Middle frontal gyrus (tissue), 1 donor: ENCODE measurements at regions not wholly inside any gene's neighbourhood (a gene's known extent, or its start where the extent isn't known, plus 50 kb on each side); places are given as distances from the start of the nearest gene placed in this dataset.

Experiments
- DNase-seq: peaks from one replicate; pipeline ENCODE4 v3.0.0-alpha.2; 2015; ENCODE audit warnings: low spot score; ENCODE audit errors: extremely low spot score

DNA sequence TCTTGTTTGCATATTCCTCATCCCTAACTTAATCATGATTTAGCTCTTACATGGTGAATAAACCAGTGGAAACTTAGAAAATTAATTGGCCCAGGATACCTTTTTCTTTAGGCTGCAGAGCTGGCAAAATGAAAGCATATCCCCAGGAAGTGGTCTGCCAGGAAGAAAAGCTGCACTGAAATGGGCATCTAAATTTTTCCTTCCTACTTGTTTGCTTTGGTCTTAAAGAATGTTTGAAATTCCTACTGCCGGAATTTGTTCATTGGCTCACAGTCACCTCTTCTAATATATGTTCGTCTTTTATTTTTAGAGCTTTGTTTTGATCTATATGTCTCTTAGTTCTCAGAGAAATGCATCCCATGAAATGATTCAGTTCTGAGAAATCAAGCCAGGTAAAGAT, 113.2 kb upstream of the ELL2 start:
- no peak for DNase-seq

DNA sequence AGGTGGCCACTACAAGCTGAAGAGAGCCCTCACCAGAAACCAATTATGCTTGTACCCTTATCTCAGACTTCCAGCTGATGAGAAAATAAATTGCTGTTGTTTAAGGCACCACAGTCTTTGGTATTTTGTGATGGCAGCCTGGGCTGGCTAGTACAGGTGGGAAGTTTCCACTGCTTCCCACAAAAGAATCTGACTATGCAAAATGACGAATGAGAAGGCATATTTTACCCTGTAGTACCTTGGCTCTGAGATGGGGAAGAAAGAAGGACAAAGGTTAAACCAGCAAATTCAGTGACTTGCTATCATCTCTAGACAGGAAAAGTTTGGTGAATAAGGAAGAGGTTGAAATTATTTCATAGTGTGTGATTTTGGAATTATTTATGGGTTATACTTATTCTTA, 112.8 kb upstream of the ELL2 start:
- DNase-seq: no peak

DNA sequence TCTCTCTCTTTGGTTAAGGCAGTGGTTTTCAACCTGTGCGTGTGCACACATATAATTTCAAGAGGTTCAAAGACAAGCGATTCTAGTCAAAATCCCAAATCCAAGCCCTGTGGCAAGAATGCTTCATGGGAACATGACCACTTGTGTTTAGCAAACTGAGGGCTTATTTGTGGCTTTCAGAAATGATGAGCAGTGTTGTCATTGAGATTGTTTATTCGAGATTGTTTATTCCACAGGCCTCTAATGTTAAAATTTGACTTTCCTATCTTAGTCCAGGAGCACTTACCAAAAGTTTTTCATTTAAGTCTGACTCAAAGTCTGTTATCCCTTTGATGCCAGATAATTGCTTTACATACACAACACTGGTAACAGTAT, 111.1 kb upstream of the ELL2 start:
- DNase-seq: no peak

DNA sequence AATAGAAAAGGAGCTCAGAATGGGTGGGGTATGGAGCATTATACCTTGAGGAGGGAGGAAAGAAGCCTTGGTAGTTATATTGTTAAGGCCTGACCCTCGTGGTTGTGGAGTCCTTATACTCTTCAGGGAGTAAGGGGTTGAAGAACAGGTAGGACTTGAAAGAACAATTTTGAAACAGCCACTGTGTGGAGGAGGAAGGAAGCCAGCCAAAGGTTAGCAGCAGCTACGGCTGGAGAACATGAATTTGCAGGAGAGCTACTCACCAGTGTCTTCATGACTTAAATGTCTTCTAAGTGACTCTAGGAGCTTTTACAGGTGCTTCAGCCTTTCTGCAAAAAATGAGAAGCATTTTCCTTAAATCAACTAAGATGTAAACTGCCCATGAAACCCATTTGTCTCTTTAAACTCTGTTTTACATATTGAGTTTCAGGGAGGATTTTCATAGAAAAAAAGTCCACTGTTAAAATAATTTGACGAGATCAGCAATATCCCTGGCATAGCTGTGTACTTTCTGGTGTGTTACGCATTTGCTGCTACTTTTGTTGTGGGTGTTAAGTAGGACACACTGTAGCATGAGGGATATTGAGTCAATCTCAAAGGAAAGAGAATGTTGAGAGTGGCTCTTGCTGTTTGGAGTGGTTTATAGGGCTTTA, 110.6 kb upstream of the ELL2 start:
- no peak for DNase-seq

DNA sequence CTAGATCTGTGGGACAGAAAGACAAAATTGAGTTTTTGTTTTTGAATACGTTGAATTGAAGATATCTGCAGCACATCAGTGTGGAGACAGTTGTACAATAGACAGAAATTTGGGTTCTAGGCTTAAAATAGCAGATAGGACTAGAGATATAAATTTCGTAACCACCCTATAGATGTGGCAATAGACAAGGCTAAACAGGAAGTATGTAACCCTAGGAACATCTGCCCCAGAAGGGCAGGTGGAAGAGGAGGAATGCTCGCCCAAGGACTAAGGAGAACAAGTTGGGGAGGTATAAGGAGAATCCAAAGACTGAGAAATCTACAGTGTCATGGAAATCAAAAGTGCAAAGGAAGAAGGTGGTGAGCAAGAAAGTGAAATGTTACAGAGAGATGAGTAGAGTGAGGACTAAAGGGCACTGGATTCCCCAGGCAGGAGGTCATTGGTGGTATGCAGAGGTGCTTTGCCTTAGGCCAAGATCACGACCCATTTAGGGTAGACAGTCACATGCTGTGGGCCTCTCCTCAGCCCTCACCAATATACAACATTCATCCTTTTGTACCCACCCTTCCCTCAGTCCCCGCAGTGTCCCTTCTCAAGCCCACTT, 109.1 kb upstream of the ELL2 start:
- no peak for DNase-seq

DNA sequence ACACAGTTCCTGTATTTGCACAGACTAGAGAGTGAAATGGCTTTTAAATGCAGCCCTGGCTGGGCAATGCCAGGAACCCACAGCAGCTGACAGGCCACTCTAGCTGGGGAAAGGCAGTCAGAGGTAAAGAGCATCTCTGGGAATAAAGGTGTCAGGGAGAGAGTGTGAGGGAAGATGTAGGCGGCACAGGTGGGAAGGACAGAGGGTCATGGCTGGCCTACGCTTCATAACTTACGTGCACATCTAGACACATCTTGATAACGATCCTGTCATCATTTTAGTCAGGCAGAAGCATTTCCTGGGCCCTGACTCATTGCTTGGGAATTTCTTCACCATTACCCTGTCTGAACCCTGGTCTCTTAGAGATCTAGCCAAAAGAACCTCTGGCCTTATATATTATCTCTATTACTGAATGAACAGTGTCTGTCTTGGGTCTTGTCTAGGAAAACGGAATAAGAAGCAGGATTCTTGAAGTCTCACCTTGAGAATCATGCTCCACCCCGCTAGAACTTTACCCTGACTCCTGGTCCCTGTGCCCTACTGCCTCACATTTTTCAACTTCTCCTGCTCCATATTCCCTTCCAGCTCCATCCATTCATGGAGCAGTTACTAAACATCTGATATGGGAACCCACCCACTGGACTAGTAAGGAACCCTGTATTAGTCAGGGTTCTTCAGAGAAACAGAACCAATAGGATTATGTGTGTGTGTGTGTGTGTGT, 106.4 kb upstream of the ELL2 start:
- DNase-seq: no peak

DNA sequence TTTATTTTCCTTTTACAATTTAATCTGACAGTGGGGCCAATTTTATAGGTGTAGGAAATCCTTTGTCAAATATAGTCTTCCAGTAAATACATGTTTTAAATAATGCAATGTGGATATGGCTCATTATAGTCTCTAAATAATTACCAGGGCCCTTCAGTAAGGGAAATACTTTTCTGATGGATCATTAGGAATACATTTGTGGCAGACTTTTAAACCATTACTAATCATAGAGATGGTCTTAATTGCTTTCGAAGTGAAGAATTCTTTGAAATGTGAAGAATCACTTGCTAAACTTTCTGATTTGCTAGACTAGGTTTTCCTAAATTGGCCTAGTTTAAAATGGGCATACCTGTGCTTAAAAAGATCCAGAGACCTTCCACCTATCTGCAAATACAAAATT, 105.6 kb upstream of the ELL2 start:
- DNase-seq: no peak

DNA sequence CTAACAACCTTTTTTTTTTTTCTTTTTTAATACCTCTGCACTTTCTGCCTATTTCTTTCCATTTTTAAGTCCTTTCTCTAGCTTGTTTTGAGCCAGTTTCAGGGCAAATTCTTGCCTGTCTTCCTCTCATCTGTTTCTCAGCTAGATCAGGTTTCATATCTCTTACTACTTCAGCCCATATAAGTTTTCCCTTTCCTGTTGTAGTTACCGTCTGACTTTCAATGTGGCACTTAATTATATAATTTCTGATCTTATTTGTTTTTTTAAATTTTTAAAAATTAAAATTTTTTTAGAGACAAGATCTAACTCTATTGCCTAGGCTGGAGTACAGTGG, 104.7 kb upstream of the ELL2 start:
- DNase-seq: no peak

DNA sequence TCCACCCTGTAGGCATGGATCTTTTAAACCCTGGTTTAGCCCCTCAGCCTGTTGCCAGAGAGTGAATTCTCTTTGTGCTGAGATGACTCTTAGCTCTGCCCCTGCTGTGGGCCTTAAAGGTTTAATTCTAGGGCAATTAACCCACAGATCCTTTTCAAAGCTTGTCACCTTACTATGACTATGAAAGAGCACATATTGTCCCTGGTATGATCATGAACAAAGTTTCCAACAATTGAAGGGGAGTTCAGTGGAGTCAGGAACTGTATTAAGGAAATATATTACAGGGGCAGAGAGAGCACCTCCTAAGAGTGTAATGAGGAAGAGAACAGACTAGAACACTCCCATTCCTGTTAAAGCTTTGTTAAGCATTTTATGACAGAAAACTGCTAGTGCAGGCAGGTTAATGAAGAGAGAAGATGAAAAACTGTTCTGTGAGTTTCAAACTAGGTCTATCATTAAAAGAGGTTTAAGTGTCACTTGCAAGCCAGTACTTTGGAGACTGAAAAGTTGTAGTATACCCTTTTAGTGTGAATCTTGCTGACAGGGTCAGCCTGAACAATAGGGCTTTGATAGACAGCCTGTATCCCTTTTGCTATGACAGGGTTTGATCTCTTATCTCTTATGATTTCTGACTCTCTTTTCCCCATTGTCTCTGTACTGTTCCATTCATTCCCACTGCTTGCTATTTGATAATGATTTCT, 104.2 kb upstream of the ELL2 start:
- DNase-seq: no peak

DNA sequence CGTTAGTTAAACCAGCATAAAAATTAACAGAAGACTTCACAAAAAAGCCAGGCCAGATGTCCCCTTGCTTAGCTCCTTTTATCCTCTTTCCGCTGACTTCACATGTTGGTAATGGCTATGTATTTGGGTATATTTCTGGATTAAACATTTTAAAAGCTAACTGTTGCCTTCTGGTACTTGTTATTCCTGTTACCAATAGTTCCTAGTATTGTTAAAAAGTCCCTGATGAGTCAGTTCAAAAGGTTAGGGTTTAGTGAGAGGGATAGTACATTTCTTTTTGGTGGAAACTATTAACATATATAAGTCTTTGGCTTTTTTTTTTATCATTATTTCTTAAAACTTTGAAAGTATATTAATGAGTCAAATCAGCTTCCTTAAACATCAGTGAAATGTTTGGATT, 103.2 kb upstream of the ELL2 start:
- DNase-seq: no peak

DNA sequence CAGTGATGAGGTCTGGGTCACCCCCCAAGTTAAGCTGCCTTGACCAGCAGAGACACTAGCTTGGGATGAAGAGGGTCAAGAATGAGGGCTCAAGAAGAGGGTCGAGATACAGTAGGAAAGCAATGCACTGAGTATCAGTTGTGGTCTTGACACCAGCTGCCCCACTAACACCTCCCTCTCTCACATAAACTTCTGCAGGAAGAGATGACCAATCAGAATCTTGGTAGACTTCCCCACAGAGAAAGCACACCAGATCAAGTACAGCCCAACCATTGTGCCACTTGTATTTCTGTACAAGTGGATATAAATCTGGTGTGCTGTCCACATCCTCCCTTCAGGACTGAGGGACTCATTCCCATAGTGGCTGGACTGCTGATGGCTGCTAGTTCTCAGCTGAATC, 101.2 kb upstream of the ELL2 start:
- no peak for DNase-seq

DNA sequence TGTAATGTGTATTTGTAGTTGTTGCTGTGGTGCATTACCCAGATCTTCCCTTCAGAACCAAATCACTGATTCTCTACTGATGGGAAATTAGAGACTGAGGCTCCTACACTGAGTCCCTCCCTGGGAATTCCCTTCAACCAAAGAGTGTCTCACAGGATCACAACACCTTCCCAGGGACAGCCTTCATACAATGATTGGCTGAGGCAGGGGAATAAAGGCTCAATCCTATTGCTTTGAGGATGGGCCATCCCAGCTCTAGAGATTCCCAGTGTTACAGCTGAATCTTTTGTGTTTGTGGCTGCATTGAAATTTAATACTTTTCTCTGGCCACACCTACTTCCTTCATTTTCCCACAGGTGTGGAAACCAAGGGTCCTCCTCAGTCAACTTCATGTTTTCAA, 96.4 kb upstream of the ELL2 start:
- no peak for DNase-seq

DNA sequence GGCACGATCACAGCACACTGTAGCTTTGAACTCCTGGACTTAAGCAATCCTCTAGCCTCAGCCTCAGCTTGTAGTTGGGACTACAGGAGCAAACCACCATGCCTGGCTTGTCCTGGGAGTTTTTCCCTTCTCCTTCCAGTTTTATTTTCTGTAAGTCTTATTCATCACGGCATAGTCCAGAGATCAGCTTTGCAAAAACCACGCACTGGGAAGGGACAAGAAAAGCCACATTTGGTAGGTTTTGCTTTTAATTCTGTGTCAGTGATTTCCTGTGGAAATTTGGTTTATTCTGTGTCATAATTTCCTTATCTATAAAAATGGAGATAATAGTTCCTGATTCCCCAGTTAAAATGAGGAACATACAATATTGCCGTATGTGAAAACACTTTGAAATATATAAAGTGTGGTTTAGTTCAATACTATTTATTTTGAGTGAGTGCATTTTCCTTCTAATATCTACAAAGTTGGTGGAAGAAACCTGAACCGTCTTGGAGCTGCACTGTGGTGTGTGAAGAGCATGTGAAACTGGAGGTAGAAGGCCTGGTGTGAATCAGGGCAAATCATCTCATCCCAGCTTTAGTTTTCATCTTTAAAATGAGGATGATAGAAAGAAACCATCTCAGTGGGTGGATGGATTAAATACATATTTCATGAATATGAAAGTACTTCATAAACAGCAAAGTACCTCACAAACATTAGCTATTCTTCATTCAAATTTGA, 92.8 kb upstream of the ELL2 start:
- no peak for DNase-seq

DNA sequence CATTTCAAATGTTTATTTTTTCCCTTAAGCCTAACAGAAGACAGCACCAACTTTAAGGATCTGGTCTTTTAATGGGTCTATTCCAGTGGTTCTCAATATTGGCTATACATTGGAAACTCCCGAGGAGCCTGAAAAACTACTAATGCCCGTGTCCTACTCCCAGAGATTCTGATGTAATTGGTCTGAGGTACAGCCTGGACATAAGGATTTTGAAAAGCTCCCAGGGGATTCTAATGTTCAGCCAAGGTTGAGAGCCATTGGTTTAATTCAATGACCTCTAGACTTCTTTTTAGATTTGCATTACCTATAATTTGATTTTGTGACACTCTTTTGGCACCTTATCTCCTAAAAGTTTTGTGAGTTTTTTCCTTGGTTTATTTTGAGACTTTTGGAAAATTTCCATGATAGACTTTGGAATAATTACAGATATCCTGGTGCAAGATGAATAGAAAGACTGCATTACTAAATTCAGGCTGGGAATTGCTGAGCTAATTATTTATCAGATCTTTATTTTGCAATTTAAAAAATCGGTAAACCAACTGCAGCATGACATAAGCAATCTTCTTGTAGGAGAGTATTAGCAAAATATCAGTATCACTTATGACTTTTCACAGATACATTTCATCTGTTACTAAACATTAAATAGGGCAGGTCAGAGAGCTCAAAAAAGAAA, 91.5 kb upstream of the ELL2 start:
- no peak for DNase-seq

DNA sequence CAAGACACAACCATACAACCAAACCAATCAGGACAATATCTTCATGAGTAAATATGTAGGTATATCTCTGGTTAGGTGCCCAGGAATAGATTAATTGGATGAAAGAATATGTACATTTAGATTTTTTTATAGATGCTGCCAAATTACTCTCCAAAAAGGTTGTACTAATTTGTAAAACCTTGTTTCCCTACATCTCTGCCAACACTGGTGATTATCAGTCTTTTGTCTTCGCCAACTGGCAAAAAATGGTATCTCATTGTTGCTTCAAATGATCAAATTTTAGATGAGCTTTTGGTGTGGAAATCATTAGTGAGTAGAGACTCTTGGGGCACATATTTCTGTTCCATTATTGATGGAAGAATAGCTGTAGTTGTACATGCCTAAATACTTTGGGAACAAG, 90.7 kb upstream of the ELL2 start:
- DNase-seq: no peak

DNA sequence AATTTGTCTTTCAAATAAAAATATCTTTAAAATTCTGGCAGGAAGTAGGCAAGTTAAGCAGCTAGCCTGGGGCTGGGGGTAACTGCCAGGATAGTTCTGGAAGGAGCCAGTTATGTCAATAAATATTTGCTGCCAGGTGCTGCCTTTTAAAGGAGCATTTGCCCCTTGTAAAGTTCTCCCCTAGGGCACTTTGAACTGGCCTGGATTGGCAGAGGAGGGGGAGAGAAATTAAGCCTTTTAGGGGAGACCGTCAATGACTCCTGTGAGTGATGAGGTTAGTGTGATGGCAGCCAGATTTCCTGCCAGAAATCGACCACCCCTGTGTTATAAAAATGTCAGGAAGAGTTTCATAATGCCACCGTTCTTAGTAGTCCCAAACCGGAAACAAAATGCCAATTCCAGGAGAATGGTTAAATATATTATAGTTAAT, 89.8 kb upstream of the ELL2 start:
- no peak for DNase-seq

DNA sequence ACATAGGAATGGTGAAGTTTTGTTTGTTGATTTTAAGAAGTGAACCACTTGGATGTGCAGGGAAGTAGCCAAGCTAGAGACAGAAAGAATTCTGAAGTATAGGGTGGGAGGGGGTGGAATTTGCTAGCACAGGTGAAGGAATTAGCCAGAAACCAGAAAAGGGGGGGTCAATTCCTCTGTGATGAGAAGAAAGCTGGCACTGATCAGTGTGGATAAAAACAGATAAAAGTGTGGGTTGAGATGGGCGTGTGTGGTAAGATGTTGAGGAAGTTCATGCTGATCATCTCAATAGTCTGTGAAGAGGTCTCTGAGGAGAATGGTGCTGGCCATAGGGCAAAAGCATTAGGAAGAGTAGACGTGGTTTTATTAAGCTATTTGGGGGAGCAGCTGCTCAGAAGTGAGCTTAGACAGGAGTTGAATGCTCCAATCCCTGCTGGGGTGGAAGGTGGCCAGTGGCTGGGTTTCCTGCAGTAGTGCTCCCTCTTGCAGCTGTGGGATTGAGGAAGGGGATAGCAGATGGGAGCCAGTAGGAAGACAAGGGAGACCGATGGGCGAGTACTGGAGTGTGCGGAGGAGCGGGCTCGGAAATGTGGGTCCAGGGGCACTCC, 88.7 kb upstream of the ELL2 start:
- DNase-seq: no peak

DNA sequence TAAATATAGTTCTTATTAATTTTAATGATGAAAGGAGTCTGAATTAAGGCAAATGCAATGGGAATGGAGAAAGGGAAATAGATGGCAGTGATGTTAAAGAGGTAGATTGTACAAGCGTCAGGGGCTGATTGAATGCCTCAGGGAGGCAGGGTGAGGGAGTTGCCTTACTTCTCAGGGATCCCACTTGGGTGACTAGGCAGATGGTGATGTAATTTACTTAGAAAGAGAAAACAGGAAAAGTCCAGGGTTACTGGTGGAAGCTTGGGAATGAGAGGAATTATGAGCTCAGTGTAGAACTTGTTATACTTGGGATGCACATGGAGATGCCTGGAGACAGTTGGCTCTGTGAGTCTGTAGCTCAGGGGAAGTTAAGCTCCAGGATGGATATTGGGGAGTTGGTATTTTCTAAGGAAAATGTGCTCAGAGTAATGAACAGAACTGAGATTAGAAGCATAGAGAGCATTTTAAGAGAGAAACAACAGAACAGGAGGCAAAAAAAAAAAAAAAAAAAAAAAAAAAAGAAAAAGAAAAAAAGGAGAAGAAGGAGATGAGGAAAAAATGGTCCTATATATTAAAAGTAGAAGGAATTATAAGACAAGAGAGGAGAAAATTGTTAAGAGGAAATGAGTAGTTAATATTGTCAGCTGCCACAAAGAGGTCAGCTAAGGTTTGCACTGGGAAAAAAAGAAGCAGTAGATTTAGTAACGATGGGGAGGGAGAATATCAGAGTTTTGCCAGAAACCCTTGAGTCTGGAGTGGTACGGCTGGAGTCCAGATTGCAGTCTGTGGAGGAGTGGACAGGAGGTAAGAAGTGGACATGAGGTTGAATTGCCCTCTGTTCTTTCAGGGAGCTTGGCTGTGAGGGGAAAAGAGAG, 88.0 kb upstream of the ELL2 start:
- no peak for DNase-seq

DNA sequence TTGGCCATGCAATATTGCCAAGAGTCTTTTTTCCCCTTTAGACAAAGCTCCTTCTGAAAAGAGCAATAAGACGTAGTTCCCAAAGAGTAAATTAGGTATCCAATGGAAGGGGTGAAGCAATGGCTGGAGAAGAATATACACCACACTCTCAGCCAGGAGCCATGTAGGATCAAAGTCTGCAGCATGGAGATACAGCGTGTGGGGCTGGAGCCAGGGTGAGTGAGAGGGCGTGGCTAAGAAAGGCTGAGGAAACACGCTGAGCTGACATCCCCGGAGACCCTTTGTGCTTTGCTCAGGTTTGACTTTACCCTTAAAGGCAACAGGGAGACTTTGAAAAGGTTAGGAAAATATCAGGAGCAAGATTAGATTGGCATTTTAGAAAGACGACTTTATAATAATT, 87.1 kb upstream of the ELL2 start:
- DNase-seq: no peak

DNA sequence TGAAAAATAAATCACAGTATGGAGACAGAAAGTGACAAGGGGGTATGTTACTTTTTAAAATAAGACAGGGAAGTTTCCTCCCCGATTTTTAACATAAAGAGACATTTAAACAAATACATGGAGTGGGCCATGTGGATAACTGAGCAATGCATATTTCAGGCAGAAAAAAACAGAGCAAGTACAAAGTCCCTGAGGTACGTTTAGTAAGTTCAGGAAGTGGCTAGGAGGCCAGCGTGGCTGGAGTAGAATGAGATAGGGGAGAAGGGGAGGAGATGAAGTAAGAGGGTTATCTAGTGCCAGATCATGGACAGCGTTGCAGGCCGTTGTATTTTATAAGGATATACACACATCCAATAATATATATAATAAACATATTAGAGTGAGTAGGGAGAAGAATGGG, 84.2 kb upstream of the ELL2 start:
- DNase-seq: no peak
